CD4-positive, alpha-beta T cell treated with Interleukin-4 for 1 hour (primary cell): ENCODE measurements at regions not wholly inside any gene's neighbourhood (a gene's known extent, or its start where the extent isn't known, plus 50 kb on each side); places are given as distances from the start of the nearest gene placed in this dataset.
"Not testable (repeated sequence)": the region's sequence is repeated elsewhere in the genome, so short reads cannot be mapped to it uniquely, and the experiment has no call there.

ENCODE experiments used
- DNase-seq, 2 donors: peaks; one replicate each; pipeline ENCODE4 v3.0.0-alpha.2; 2020 to 2022

- DNase-seq: no peak
Observed at GRCh38 chr5:91963166-91963565, 580.0 kb upstream of the ARRDC3 start.

- DNase-seq: no peak
Observed at GRCh38 chr5:91957666-91958065, 574.5 kb upstream of the ARRDC3 start.

- DNase-seq: no peak
Observed at GRCh38 chr5:91956738-91957137, 573.6 kb upstream of the ARRDC3 start.

DNA sequence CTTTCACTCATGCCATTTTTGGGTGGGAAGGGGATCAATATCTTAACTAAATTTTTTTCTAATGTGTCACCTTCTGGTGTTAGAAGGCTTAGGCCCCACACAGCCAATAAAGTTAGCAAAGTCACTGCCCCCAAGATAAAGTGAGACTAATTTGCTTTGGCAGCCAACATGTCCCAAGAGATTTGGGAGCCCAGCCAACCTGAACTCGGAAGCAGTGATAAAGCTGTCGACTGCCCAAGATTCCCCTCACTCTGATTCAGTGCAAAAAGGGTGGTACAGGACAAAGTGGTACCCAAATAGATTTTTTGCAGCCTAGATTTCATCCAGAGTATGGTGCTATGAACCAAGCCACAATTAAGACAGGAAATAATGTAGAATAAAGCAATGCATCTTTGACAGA lies 572.5 kb upstream of the ARRDC3 start:
- DNase-seq: no peak

DNA sequence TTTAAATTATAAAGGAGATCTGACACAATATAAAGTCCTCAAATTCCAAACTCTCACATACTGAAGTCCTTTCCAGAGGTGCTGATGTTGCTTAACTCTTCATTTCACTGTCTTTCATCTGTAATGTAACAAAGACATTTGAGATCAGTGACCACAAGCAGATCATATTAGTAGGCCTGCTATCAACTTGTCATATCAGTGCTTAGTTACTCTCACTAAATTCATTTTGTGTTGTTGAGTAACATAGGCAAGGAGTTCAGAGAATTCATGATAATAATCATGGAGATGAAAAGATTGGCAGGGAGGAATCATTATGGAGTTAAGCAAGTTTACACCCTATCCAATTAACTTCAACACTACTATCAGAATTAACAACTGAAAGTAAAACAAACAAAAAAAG lies 571.0 kb upstream of the ARRDC3 start:
- DNase-seq: no peak

- no peak for DNase-seq
Observed at GRCh38 chr5:91950328-91950727, 567.2 kb upstream of the ARRDC3 start.

DNA sequence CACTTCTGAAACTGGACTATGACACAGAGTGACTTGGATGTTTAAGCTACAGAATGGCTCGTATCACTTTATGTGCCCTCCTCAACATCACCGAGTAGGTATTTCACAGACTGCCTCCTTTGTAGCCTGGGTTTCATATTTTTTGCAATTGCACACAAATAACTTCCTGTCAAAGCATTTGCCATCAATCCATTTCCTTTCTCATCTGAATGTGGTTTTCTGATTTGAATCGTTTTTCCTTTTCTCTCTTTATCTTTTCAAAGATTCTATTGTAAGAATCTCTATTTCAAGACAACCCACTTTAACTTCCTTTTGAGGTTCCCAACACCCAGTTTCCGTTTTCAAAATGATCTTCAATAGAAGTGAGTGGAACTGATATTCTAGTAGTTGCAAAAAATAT lies 563.8 kb upstream of the ARRDC3 start:
- no peak for DNase-seq

DNA sequence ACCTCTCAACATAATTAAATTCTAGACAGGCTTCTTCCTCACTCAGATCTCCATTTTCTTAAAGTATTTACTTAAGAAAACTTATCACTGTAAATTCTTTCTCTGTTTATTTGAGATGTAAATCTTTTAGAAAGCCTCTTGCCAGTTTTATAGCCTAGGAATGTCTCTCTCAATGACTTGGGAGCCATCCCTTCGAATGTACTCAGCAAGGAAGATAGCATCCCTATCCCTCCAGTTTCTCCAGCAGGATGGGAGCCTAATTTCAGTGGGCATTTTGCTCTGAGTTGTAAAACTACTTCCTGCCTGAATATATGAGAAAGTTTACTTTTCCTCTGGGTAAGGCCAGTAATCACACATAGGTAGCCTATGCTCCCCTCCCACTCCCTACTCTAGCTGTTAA lies 558.5 kb upstream of the ARRDC3 start:
- DNase-seq: no peak

DNA sequence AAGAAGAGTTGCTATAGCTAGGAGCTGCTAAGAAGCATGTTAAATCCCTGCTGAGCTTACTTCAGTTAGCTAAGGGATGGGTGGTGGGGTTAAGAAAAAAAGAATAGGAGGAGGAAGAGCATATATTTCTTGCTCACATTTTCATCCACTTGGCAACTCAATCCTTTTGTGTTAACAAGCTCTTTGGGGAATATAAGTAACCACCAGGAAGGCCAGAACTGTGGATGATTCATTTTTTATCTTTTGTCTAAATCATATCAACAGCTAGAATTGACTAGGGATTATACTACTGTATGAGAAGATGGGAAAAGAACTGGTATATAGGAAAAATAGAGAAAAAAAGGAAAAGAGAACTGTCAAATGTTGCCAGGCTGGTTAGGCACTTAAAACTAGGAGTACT lies 555.3 kb upstream of the ARRDC3 start:
- DNase-seq: no peak

- no peak for DNase-seq
Observed at GRCh38 chr5:91937121-91937520, 554.0 kb upstream of the ARRDC3 start.

DNA sequence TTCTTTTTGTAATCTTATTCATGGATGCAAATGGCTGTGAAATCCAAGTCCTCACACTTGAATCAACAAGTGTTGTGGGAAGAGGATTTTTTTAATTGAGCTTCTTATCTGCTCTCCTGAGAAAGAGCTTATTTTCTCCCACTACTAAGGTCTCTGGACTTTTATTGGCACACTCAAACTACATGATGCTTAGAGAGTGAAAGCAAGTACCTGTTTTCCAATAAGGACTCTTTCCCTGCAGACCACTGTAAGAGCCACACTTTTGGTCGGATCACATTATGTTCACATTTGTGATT lies 546.4 kb upstream of the ARRDC3 start:
- DNase-seq: no peak

DNA sequence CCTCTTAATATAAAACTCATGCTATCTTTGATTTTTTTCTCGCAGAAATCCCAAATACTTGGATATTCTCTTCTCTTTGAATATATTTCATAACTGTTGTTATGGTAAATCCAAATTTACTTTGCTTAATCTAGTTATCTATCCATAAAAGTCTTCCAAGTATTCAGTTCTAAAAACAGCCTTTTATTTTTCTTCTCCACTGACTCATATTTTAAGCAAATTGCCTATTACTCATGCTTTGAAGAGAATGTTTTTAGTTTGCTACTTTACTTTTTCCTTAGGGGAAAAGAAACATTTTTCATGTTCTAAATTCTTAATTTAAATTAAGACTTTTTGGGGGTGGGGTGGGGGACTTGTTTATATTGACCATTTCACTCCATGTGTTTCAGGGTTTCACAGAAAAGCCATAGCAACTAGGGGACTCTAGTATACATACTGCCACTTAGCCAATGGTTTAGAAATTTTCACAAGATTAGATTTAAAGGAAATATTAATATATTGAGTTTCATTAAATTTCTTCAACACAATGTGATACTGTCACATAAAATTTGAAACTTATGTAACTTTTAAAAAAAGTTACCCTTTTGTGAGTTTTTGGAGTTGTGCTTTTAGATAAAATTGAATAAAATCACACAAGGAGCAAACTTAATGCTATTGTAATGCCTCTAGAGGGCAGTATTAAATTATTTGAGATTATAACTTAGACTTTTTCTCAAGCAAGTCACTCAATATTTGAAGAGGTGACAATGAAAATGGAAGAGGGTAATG lies 545.8 kb upstream of the ARRDC3 start:
- DNase-seq: no peak

- no peak for DNase-seq
Observed at GRCh38 chr5:91927439-91927838, 544.3 kb upstream of the ARRDC3 start.

DNA sequence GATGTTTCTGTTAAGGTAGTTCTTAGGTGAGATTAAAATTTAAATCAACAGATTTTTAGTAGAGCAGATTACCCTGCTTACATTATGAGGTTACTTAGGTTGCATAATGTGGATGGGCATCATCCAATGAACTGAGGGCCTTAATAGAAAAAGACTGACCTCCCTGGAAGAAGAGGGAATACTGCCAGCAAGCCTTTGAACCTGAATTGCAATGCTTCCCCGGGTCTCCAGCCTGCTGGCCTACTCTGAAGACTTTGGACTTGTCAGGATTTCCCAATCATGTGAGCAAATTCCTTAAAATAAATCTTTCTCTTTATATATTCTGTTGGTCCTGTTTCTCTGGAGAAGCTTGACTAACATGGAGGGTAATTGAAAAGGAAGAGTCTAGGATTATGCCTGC lies 542.1 kb upstream of the ARRDC3 start:
- DNase-seq: no peak

DNA sequence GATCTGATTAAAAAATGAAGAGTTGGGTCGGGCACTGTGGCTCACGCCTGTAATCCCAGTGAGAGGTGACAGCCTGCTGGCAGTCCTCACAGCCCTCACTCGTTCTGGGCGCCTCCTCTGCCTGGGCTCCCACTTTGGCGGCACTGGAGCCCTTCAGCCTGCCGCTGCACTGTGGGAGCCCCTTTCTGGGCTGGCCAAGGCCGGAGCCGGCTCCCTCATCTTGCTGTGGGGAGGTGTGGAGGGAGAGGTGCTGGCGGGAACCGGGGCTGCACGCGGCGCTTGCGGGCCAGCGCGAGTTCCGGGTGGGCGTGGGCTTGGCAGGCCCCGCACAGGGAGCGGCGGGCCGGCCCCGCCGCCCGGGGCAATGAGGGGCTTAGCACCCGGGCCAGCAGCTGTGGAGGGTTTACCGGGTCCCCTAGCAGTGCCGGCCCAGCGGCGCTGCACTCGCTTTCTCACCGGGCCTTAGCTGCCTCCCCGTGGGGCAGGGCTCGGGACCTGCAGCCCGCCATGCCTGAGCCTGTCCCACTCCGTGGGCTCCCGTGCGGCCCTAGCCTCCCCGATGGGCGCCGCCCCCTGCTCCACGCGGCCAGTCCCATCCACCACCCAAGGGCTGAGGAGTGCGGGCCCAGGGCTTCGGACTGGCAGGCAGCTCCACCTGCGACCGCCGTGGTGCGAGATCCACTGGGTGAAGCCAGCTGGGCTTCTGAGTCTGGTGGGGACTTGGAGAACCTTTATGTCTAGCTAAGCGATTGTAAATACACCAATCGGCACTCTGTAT lies 534.1 kb upstream of the ARRDC3 start:
- not testable (repeated sequence) for DNase-seq

DNA sequence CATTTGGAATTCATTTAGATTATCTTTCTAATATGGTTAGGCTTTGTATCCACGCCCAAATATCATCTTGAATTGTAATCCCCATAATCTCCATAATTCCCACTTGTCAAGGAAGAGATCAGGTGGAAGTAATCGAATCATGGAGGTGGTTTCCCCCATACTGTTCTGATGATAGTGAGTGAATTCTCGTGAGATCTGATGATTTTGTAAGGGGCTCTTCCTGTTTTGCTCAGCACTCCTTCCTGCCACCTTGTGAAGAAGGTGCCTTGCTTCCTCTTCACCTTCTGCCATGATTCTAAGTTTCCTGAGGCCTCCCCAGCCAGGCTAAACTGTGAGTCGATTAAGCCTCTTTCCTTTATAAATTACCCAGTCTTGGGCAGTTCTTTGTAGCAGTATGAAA lies 527.5 kb upstream of the ARRDC3 start:
- no peak for DNase-seq

- no peak for DNase-seq
Observed at GRCh38 chr5:91910247-91910646, 527.1 kb upstream of the ARRDC3 start.

GRCh38 chr5:91906494-91906893 lies 523.4 kb upstream of the ARRDC3 start:
- no peak for DNase-seq

- DNase-seq: no peak
Observed at GRCh38 chr5:91906027-91906426, 522.9 kb upstream of the ARRDC3 start.

DNA sequence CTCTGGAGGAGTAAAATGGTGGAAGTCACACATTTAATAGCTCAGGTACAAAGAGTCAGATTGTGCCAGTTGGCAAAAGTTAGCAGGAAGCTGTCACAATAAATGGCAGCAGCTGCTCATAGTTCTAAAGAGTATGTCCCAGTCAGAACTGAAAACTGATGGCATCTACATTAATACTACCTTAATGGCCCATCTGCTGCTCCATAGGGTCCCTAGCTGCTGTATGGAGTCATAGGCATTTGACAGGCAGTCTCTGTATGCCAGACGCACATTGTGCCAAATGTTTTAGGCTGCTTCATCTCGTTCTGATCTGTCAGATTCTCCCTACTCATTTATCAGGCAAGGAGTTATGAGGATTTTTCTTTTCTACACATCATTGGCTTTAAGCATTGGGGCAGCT lies 515.8 kb upstream of the ARRDC3 start:
- DNase-seq: no peak

GRCh38 chr5:91898019-91898418 lies 514.9 kb upstream of the ARRDC3 start:
- no peak for DNase-seq

DNA sequence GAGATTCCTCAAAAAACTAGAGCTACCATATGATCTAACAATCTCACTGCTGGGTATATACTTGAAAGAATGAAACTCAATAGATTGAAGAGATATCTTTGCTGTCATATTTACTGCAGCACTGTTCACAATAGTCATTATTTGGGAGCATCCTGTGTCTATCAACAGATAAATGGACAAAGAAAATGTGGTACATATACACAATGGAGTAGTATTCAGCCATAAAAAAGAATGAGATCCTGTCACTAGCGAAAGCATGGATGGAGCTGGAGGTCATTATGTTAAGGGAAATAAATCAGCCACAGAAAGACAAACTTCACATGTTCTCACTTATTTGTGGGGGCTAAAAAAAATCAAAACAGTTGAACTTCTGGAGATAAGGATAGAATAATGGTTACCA lies 505.7 kb upstream of the ARRDC3 start:
- no peak for DNase-seq

- no peak for DNase-seq
Observed at GRCh38 chr5:91885291-91886265, 502.5 kb upstream of the ARRDC3 start.

DNA sequence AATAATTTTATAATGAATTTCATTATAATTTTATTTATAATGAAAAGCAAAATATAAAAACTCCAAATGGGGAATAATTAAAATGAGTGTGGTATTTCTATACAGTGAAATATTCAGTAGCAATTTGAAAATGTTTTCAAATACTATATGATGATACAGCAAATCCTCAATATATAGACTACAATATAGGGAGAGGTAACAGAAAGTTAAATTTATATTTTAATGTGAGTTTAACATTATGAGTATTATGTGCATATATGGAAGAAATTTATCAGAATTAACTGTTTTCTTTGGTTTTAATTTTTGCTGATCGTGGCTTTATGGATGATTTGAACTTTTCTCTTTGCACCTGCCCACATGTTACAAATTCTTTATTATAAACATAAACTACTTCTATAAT lies 500.9 kb upstream of the ARRDC3 start:
- DNase-seq: no peak
